Mucosa of descending colon (tissue), 3 donors: ENCODE measurements at regions not wholly inside any gene's neighbourhood (a gene's known extent, or its start where the extent isn't known, plus 50 kb on each side); places are given as distances from the start of the nearest gene placed in this dataset.

Experiments used
- ATAC-seq: fragments of 200-7000 bp; cut with Tn5 transposase; one replicate; pipeline ENCODE4 v1.9.1; 2020; ENCODE audit warnings: mild to moderate bottlenecking, moderate library complexity
- DNase-seq, 3 donors: peaks; one replicate each; pipeline ENCODE4 v3.0.0-alpha.2; 2020
- H3K36me3 ChIP-seq: fragments of 200-600 bp; one replicate; pipeline ENCODE4 v1.8.0; 2021; ENCODE audit warnings: low read depth, mild to moderate bottlenecking
- H3K4me1 ChIP-seq: fragments of 200-600 bp; one replicate; pipeline ENCODE4 v1.8.0; 2021; ENCODE audit warnings: low read depth, mild to moderate bottlenecking
- H3K4me3 ChIP-seq: fragments of 200-600 bp; one replicate; pipeline ENCODE4 v1.8.0; 2021; ENCODE audit warnings: mild to moderate bottlenecking
- H3K9me3 ChIP-seq: fragments of 200-600 bp; one replicate; pipeline ENCODE4 v1.8.0; 2021; ENCODE audit warnings: mild to moderate bottlenecking
- CTCF ChIP-seq: fragments of 200-600 bp; IDR thresholded peaks from one replicate; pipeline ENCODE4 v1.8.0; 2022; ENCODE audit warnings: antibody characterized with exemption, mild to moderate bottlenecking
- intact Hi-C, 2 donors: fragments of 100-400 bp; cut with DNase I in 1 of 2; cut with micrococcal nuclease in 1 of 2; formaldehyde crosslinking; loops; one replicate each; pipeline versions ENCODE4 v1.11.0 to v1.11.1; 2022; cut with DNase I, micrococcal nuclease
- donor health status: DM: no; HTN: no; CAD: no; lungs with moderate emphysema.
- donor health status: DM: no; HTN: no; CAD: no.
- donor health status: DM: no; HTN: yes; CAD: no.

GRCh38 chr3:23739536-23739935, 66.2 kb upstream of the UBE2E1 start:
- intact Hi-C loops = no loop called here
- H3K36me3 ChIP-seq = no peaks in the 10 kb centered on the region
- no peaks in the 10 kb centered on the region for H3K4me1 ChIP-seq
- ATAC-seq (no peak), DNase-seq (no peak)
- TF ChIP-seq CTCF = no peak
- no peaks in the 10 kb centered on the region for H3K9me3 ChIP-seq
- H3K4me3 ChIP-seq = no peak overlapping the region

- H3K36me3 ChIP-seq = no peaks in the 10 kb centered on the region
- H3K4me1 ChIP-seq = no peaks in the 10 kb centered on the region
- H3K9me3 ChIP-seq = no peaks in the 10 kb centered on the region
- DNase-seq (no peak), ATAC-seq (peak; percentile 56)
- no peak for TF ChIP-seq CTCF
- intact Hi-C loops = no loop called here
- H3K4me3 ChIP-seq = no peak overlapping the region
These were observed 65.2 kb upstream of the UBE2E1 start for GRCh38 chr3:23740517-23740965.

GRCh38 chr3:23741036-23741706, 64.6 kb upstream of the UBE2E1 start:
- intact Hi-C loops = no loop called here

GRCh38 chr3:23743141-23743784, 62.5 kb upstream of the UBE2E1 start:
- intact Hi-C loops = no loop called here
- H3K4me3 ChIP-seq = no peak overlapping the region
- H3K9me3 ChIP-seq = no peaks in the 10 kb centered on the region
- DNase-seq = no peak
- no peaks in the 10 kb centered on the region for H3K4me1 ChIP-seq
- no peak for TF ChIP-seq CTCF
- no peaks in the 10 kb centered on the region for H3K36me3 ChIP-seq
- no peak for ATAC-seq

More at GRCh38 chr3:23741036-23741706, 64.6 kb upstream of the UBE2E1 start:
- Histone ChIP-seq H3K4me1 (no peaks in the 10 kb centered on the region), H3K9me3 (no peaks in the 10 kb centered on the region), H3K36me3 (no peaks in the 10 kb centered on the region), H3K4me3 (no peak overlapping the region)
- peak in 2 of 3 donors; percentile 46 to 80 for DNase-seq
- peak; percentile 97 for ATAC-seq
- TF ChIP-seq CTCF = no peak

GRCh38 chr3:23746441-23746840, 59.3 kb upstream of the UBE2E1 start:
- intact Hi-C loops = no loop called here
- DNase-seq = no peak
- Histone ChIP-seq H3K4me1 (no peaks in the 10 kb centered on the region), H3K4me3 (no peak overlapping the region), H3K36me3 (no peaks in the 10 kb centered on the region), H3K9me3 (no peaks in the 10 kb centered on the region)
- TF ChIP-seq CTCF = no peak
- no peak for ATAC-seq
